HG03469 (cell line): ENCODE measurements at regions not wholly inside any gene's neighbourhood (a gene's known extent, or its start where the extent isn't known, plus 50 kb on each side); places are given as distances from the start of the nearest gene placed in this dataset.
"Not testable (repeated sequence)": the region's sequence is repeated elsewhere in the genome, so short reads cannot be mapped to it uniquely, and the experiment has no call there.

Experiments
- ATAC-seq: cut with Tn5 transposase; IDR thresholded peaks from one replicate; pipeline ENCODE4 v1.9.1; 2021; ENCODE audit warnings: mild to moderate bottlenecking, moderate library complexity, moderate number of reproducible peaks; ENCODE audit not compliant: unreplicated experiment

GRCh38 chr2:167607211-167607610 lies 640.2 kb downstream of the STK39 start:
- no peak for ATAC-seq

- ATAC-seq, result no peak
Measured at GRCh38 chr2:167602122-167602521, 645.3 kb downstream of the STK39 start.

- ATAC-seq, result no peak
Measured at GRCh38 chr2:167599219-167599618, 648.2 kb downstream of the STK39 start.

GRCh38 chr2:167595839-167596471 lies 651.4 kb downstream of the STK39 start:
- peak; percentile 92 for ATAC-seq

GRCh38 chr2:167595021-167595420 lies 652.4 kb downstream of the STK39 start:
- no peak for ATAC-seq

- no peak for ATAC-seq
Measured at GRCh38 chr2:167592441-167592840, 655.0 kb downstream of the STK39 start.

- ATAC-seq, result no peak
Measured at GRCh38 chr2:167582619-167583018, 664.8 kb downstream of the STK39 start.

- no peak for ATAC-seq
Measured at GRCh38 chr2:167581961-167582574, 665.3 kb downstream of the STK39 start.

- no peak for ATAC-seq
Measured at GRCh38 chr2:167579826-167580225, 667.6 kb downstream of the STK39 start.

GRCh38 chr2:167575276-167575675 lies 672.1 kb downstream of the STK39 start:
- ATAC-seq, result no peak

GRCh38 chr2:167572883-167573619 lies 674.3 kb downstream of the STK39 start:
- ATAC-seq, result no peak

GRCh38 chr2:167570370-167570769 lies 677.0 kb downstream of the STK39 start:
- ATAC-seq, result no peak

GRCh38 chr2:167563885-167564619 lies 675.8 kb downstream of the XIRP2 start:
- ATAC-seq, result not testable (repeated sequence)

- not testable (repeated sequence) for ATAC-seq
Measured at GRCh38 chr2:167558272-167558991, 670.2 kb downstream of the XIRP2 start.

- ATAC-seq, result no peak
Measured at GRCh38 chr2:167555098-167555720, 666.9 kb downstream of the XIRP2 start.

GRCh38 chr2:167553635-167554034 lies 665.4 kb downstream of the XIRP2 start:
- no peak for ATAC-seq

- ATAC-seq, result no peak
Measured at GRCh38 chr2:167551416-167551815, 663.1 kb downstream of the XIRP2 start.

GRCh38 chr2:167550448-167550847 lies 662.2 kb downstream of the XIRP2 start:
- no peak for ATAC-seq

- no peak for ATAC-seq
Measured at GRCh38 chr2:167548396-167548795, 660.1 kb downstream of the XIRP2 start.

GRCh38 chr2:167544602-167545001 lies 656.3 kb downstream of the XIRP2 start:
- ATAC-seq, result no peak
